ENCODE measurements at regions not wholly inside any gene's neighbourhood (a gene's known extent, or its start where the extent isn't known, plus 50 kb on each side); places are given as distances from the start of the nearest gene placed in this dataset.

DNA sequence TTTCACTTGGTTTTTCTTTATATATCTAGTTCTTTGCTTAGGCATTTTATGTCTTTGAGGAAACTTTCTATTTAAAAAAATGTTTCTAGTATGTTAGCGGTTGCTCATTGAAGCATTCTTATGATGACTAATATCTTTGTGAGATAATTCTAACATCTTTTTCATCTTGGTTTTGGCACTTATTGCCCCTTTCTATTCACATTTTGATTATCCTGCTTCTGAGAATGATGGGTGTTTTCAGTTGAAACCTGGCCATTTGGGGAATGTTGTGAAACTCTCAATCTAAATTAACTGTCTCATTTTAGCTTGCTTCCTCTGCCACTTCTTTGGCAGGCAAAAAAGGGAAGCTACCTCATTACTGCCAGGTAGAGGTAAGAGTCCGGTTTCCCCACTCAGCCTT lies 683.1 kb downstream of the DOK5 start:
- Mint-ChIP-seq H3K4me3 (no peak overlapping the region), H3K9me3 (peaks cover 0 to 35% (median 5%) of the 10 kb centered on the region in 7 donors), H3K4me1 (no peaks in the 10 kb centered on the region), H3K36me3 (no peaks in the 10 kb centered on the region), H3K27me3 (no peaks in the 10 kb centered on the region), H3K27ac (peak overlapping the region in 1 of 3 donors; percentile 61)
- Histone ChIP-seq H3K9me3 (ENCODE audit: control insufficient read depth in 2 of 2, low read length in 2 of 2) (peaks cover 2 to 6% of the 10 kb centered on the region in 2 experiments), H3K4me3 (ENCODE audit: low read depth, low read length) (no peak overlapping the region), H3K27me3 (ENCODE audit: control insufficient read depth, insufficient read depth, low read length) (no peaks in the 10 kb centered on the region), H3K36me3 (ENCODE audit: control insufficient read depth, insufficient read depth, low read length) (no peaks in the 10 kb centered on the region), H3K4me1 (ENCODE audit: control insufficient read depth, insufficient read depth, low read length, poor library complexity, severe bottlenecking) (no peaks in the 10 kb centered on the region), H3K27ac (ENCODE audit: insufficient read depth, low read length, poor library complexity, severe bottlenecking) (no peak overlapping the region)
- ATAC-seq (ENCODE audit: low read depth in 2 of 2) (no peak), DNase-seq (no peak)

DNA sequence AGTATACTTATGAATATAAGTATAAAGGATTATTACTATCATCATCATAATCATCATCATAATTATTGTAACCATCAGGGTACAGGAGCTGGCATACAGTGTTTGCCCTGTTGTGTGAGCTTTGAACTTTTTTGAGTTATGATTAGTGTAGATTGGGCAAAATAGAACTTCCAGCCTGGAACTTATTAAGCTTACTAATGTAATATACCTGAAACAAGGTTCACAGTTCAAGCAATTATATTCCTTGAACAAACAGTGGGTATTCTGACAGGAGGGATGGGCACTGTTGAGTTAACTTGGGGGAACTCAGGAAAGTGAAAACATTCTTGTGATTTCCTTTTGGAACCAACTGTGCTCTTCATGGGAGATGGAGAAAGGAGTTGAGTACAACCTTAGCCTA lies 680.0 kb downstream of the DOK5 start:
- peaks cover 0 to 29% (median 6%) of the 10 kb centered on the region in 7 donors for H3K9me3 Mint-ChIP-seq
- Histone ChIP-seq H3K9me3 (ENCODE audit: control insufficient read depth in 2 of 2, low read length in 2 of 2) (peaks cover 2 to 6% of the 10 kb centered on the region in 2 experiments), H3K36me3 (ENCODE audit: control insufficient read depth, insufficient read depth, low read length) (no peaks in the 10 kb centered on the region), H3K27ac (ENCODE audit: insufficient read depth, low read length, poor library complexity, severe bottlenecking) (no peak overlapping the region), H3K4me3 (ENCODE audit: low read depth, low read length) (no peak overlapping the region), H3K27me3 (ENCODE audit: control insufficient read depth, insufficient read depth, low read length) (no peaks in the 10 kb centered on the region), H3K4me1 (ENCODE audit: control insufficient read depth, insufficient read depth, low read length, poor library complexity, severe bottlenecking) (no peaks in the 10 kb centered on the region)
- H3K27me3 Mint-ChIP-seq, result no peaks in the 10 kb centered on the region
- no peak for DNase-seq
- no peak for ATAC-seq (ENCODE audit: low read depth in 2 of 2)
- H3K4me1 Mint-ChIP-seq, result no peaks in the 10 kb centered on the region
- H3K27ac Mint-ChIP-seq, result no peak overlapping the region
- no peak overlapping the region for H3K4me3 Mint-ChIP-seq
- H3K36me3 Mint-ChIP-seq, result no peaks in the 10 kb centered on the region

DNA sequence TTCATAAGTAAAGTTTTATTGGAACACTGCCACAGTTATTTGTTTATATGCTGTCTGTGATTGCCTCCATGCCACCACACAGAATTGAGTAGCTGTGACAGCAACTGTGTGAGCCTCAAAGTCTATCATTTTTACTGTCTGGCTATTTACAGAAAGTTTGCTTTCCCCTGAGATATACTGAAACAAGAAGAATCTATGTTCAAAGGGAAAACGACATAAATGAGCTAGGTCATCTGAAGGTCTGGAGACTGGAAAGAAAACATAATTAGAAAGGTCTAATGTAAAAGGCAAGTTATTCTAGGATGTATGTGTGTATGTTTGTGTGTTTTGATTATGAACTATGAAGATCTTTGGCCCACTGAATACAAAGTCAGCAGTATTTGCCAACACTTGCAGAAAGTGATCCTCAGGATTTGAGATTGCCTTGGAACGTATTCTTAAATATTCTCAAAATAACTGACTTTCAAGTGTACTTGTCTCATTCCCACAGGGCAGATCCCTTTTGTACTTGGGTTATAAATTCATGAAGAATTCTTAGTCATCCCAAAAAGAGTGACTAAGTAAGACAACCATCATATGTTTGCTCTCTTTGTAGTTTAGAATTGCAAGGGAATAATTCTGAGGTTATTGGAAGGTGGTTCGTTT lies 677.7 kb downstream of the DOK5 start:
- Histone ChIP-seq H3K27me3 (ENCODE audit: control insufficient read depth, insufficient read depth, low read length) (no peaks in the 10 kb centered on the region), H3K9me3 (ENCODE audit: control insufficient read depth in 2 of 2, low read length in 2 of 2) (peaks cover 0 to 2% of the 10 kb centered on the region in 2 experiments), H3K36me3 (ENCODE audit: control insufficient read depth, insufficient read depth, low read length) (no peaks in the 10 kb centered on the region), H3K4me3 (ENCODE audit: low read depth, low read length) (no peak overlapping the region), H3K27ac (ENCODE audit: insufficient read depth, low read length, poor library complexity, severe bottlenecking) (no peak overlapping the region), H3K4me1 (ENCODE audit: control insufficient read depth, insufficient read depth, low read length, poor library complexity, severe bottlenecking) (no peaks in the 10 kb centered on the region)
- no peaks in the 10 kb centered on the region for H3K36me3 Mint-ChIP-seq
- no peak for ATAC-seq (ENCODE audit: low read depth in 2 of 2)
- H3K27ac Mint-ChIP-seq, result no peak overlapping the region
- H3K4me3 Mint-ChIP-seq, result no peak overlapping the region
- H3K4me1 Mint-ChIP-seq, result peaks cover 0 to under 1% (median 0%) of the 10 kb centered on the region in 4 donors
- peaks cover 0 to 33% (median 8%) of the 10 kb centered on the region in 7 donors for H3K9me3 Mint-ChIP-seq
- no peak for DNase-seq
- no peaks in the 10 kb centered on the region for H3K27me3 Mint-ChIP-seq

DNA sequence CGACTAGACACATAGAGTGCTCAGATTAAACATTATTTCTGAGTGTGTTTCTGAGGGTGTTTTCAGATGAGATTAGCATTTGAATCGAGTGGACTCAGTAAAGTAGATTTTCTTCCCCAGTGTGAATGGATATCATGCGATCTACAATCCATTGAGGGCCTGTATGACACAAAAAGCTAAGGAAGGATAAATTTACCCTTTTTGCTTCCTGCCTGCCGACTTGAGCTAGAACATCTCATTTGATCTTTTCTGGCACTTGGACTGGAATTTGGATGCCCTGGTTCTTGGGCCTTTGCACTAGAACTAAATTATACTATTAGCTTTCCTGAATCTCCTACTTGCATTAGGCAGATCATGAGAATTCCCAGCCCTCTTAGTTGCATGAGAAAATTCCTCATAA lies 675.8 kb downstream of the DOK5 start:
- ATAC-seq (ENCODE audit: low read depth in 2 of 2) (no peak), DNase-seq (no peak)
- Histone ChIP-seq H3K9me3 (ENCODE audit: control insufficient read depth in 2 of 2, low read length in 2 of 2) (peaks cover 0 to 2% of the 10 kb centered on the region in 2 experiments), H3K4me3 (ENCODE audit: low read depth, low read length) (no peak overlapping the region), H3K27me3 (ENCODE audit: control insufficient read depth, insufficient read depth, low read length) (no peaks in the 10 kb centered on the region), H3K4me1 (ENCODE audit: control insufficient read depth, insufficient read depth, low read length, poor library complexity, severe bottlenecking) (no peaks in the 10 kb centered on the region), H3K36me3 (ENCODE audit: control insufficient read depth, insufficient read depth, low read length) (no peaks in the 10 kb centered on the region), H3K27ac (ENCODE audit: insufficient read depth, low read length, poor library complexity, severe bottlenecking) (no peak overlapping the region)
- no peaks in the 10 kb centered on the region for H3K36me3 Mint-ChIP-seq
- H3K27me3 Mint-ChIP-seq, result no peaks in the 10 kb centered on the region
- H3K27ac Mint-ChIP-seq, result no peak overlapping the region
- H3K9me3 Mint-ChIP-seq, result peaks cover 0 to 17% (median 5%) of the 10 kb centered on the region in 7 donors
- peaks cover 0 to 4% (median 0%) of the 10 kb centered on the region in 4 donors for H3K4me1 Mint-ChIP-seq
- H3K4me3 Mint-ChIP-seq, result no peak overlapping the region

DNA sequence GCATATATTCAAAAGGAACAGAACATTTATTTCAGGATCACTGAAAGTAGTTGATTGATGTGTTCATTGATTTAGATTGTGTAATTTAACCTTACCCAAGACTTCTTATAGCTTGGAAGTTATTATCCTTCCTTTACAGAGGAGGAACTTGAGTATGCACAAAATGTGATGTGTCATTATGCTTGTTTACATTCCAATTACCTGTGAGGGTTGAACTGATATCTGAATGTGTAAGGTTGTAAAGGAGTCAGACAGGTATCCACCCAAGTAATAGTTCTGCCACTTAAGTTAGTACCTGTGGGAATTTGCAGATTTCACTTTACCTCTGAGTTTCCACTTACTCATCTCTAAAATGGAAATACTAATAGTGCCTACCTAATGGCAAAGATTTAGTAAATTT lies 668.2 kb downstream of the DOK5 start:
- H3K36me3 Mint-ChIP-seq, result no peaks in the 10 kb centered on the region
- Histone ChIP-seq H3K27me3 (ENCODE audit: control insufficient read depth, insufficient read depth, low read length) (no peaks in the 10 kb centered on the region), H3K4me1 (ENCODE audit: control insufficient read depth, insufficient read depth, low read length, poor library complexity, severe bottlenecking) (no peaks in the 10 kb centered on the region), H3K36me3 (ENCODE audit: control insufficient read depth, insufficient read depth, low read length) (no peaks in the 10 kb centered on the region), H3K9me3 (ENCODE audit: control insufficient read depth in 2 of 2, low read length in 2 of 2) (no peaks in the 10 kb centered on the region), H3K4me3 (ENCODE audit: low read depth, low read length) (no peak overlapping the region), H3K27ac (ENCODE audit: insufficient read depth, low read length, poor library complexity, severe bottlenecking) (no peak overlapping the region)
- no peak for DNase-seq
- no peaks in the 10 kb centered on the region for H3K27me3 Mint-ChIP-seq
- no peak overlapping the region for H3K4me3 Mint-ChIP-seq
- no peak for ATAC-seq (ENCODE audit: low read depth in 2 of 2)
- peaks cover 0 to 11% (median 5%) of the 10 kb centered on the region in 7 donors for H3K9me3 Mint-ChIP-seq
- no peak overlapping the region for H3K27ac Mint-ChIP-seq
- H3K4me1 Mint-ChIP-seq, result peaks cover 0 to 4% (median 0%) of the 10 kb centered on the region in 4 donors

DNA sequence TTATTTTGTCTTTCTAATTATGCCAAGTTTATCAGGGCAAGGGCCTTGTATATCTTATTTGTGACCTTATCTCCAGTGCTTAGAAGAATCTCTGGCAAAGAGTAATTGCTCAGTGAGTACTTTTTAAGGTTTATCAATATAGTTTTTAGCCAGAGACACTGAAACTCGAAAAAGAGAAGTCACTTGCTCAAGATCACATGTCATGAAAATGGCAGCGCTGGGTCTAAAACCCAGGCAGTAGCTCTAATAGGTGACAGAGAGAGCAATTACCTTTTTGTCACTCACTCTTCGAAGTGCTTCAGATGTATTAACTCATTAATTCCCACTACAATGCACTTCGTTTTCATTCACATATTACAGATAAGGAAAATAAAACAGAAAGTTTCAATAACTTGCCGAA lies 667.5 kb downstream of the DOK5 start:
- no peaks in the 10 kb centered on the region for H3K36me3 Mint-ChIP-seq
- H3K4me1 Mint-ChIP-seq, result peaks cover 0 to 2% (median 0%) of the 10 kb centered on the region in 4 donors
- no peak overlapping the region for H3K4me3 Mint-ChIP-seq
- DNase-seq (no peak), ATAC-seq (ENCODE audit: low read depth in 2 of 2) (no peak)
- Histone ChIP-seq H3K27me3 (ENCODE audit: control insufficient read depth, insufficient read depth, low read length) (no peaks in the 10 kb centered on the region), H3K9me3 (ENCODE audit: control insufficient read depth in 2 of 2, low read length in 2 of 2) (no peaks in the 10 kb centered on the region), H3K36me3 (ENCODE audit: control insufficient read depth, insufficient read depth, low read length) (no peaks in the 10 kb centered on the region), H3K27ac (ENCODE audit: insufficient read depth, low read length, poor library complexity, severe bottlenecking) (no peak overlapping the region), H3K4me1 (ENCODE audit: control insufficient read depth, insufficient read depth, low read length, poor library complexity, severe bottlenecking) (no peaks in the 10 kb centered on the region), H3K4me3 (ENCODE audit: low read depth, low read length) (no peak overlapping the region)
- peaks cover 0 to 11% (median 4%) of the 10 kb centered on the region in 7 donors for H3K9me3 Mint-ChIP-seq
- no peaks in the 10 kb centered on the region for H3K27me3 Mint-ChIP-seq
- no peak overlapping the region for H3K27ac Mint-ChIP-seq

DNA sequence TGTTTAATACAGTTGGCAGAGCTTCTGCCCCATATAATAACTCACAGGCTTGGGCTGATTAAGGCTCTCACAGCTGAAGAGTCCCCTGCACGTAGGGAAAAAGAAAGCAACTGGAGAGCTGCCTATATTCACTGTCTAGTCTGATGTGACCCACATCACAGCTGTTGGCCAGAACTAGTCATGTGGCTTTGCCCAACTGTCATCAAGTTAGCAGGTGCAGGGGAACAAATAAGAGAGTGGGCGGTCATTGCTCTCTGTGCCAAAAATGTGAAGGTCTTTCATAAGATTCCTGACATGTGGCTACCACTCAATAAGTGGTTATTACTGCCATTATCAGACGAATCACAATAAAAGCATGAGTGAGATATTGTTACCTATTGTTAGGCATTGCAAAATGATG lies 665.2 kb downstream of the DOK5 start:
- DNase-seq (no peak), ATAC-seq (ENCODE audit: low read depth in 2 of 2) (no peak)
- Histone ChIP-seq H3K4me3 (ENCODE audit: low read depth, low read length) (no peak overlapping the region), H3K36me3 (ENCODE audit: control insufficient read depth, insufficient read depth, low read length) (no peaks in the 10 kb centered on the region), H3K4me1 (ENCODE audit: control insufficient read depth, insufficient read depth, low read length, poor library complexity, severe bottlenecking) (no peaks in the 10 kb centered on the region), H3K27me3 (ENCODE audit: control insufficient read depth, insufficient read depth, low read length) (no peaks in the 10 kb centered on the region), H3K27ac (ENCODE audit: insufficient read depth, low read length, poor library complexity, severe bottlenecking) (no peak overlapping the region), H3K9me3 (ENCODE audit: control insufficient read depth in 2 of 2, low read length in 2 of 2) (no peaks in the 10 kb centered on the region)
- Mint-ChIP-seq H3K27me3 (no peaks in the 10 kb centered on the region), H3K36me3 (no peaks in the 10 kb centered on the region), H3K9me3 (peaks cover 0 to 12% (median 4%) of the 10 kb centered on the region in 7 donors), H3K4me1 (no peaks in the 10 kb centered on the region), H3K27ac (no peak overlapping the region), H3K4me3 (no peak overlapping the region)

DNA sequence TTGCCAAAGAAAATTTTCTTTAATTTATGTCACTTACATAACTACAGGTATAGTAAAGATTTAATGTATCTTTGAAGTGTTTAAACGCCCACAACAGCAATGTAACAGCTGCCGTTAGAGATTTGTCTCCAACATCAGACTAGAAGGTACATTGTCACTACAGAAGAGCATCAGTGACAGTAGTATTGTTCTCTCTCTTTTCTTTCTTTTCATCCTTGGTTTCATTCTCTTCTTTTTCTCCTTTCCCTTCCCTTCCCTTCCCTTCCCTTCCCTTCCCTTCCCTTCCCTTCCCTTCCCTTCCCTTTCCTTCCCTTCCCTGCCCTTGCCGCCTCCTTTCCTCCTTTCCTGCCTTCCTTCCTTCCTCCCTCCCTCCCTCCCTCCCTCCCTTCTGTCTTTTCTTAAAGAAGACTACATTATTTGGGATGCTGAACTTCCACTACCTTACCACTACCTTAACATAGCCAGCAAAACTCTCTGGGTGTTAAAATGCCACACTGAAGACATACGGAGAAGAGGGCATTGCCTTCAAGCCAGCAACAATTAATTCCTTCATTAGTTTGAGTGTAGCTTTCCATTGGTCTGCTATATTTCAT lies 663.9 kb downstream of the DOK5 start:
- Histone ChIP-seq H3K27ac (ENCODE audit: insufficient read depth, low read length, poor library complexity, severe bottlenecking) (no peak overlapping the region), H3K27me3 (ENCODE audit: control insufficient read depth, insufficient read depth, low read length) (no peaks in the 10 kb centered on the region), H3K4me3 (ENCODE audit: low read depth, low read length) (no peak overlapping the region), H3K36me3 (ENCODE audit: control insufficient read depth, insufficient read depth, low read length) (no peaks in the 10 kb centered on the region), H3K4me1 (ENCODE audit: control insufficient read depth, insufficient read depth, low read length, poor library complexity, severe bottlenecking) (no peaks in the 10 kb centered on the region), H3K9me3 (ENCODE audit: control insufficient read depth in 2 of 2, low read length in 2 of 2) (no peaks in the 10 kb centered on the region)
- Mint-ChIP-seq H3K27ac (no peak overlapping the region), H3K36me3 (no peaks in the 10 kb centered on the region), H3K27me3 (no peaks in the 10 kb centered on the region), H3K4me1 (no peaks in the 10 kb centered on the region), H3K4me3 (no peak overlapping the region), H3K9me3 (peaks cover 0 to 5% (median 3%) of the 10 kb centered on the region in 7 donors)
- no peak for ATAC-seq (ENCODE audit: low read depth in 2 of 2)
- DNase-seq, result no peak

Measured in CD4-positive, CD25-positive, alpha-beta regulatory T cell (primary cell).